Effector CD8-positive, alpha-beta T cell (primary cell): ENCODE measurements at regions not wholly inside any gene's neighbourhood (a gene's known extent, or its start where the extent isn't known, plus 50 kb on each side); places are given as distances from the start of the nearest gene placed in this dataset.

Source experiments
- DNase-seq: peaks from one replicate; lab custom pipeline; 2025; lab: John Stamatoyannopoulos, UW

DNA sequence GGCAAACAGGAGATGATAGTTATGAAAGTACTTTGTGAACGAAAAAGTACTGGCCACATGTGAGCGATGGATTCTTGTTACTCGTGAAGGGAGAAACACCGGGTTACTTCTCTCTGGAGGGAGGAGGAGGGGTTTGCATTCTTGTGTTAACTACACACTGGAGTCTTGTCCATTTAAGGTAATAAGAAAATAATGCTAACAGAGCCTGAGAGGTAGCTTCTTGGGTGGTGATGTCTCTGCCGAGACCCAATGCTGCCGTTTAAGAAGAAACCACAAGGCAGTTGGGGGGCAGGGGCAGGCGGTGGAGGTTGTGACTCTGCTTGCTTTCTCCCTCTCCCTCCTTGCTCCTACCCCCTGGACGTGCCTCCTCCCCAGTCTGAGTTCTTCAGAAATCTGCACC, 100.9 kb upstream of the ROPN1 start:
- no peak for DNase-seq

DNA sequence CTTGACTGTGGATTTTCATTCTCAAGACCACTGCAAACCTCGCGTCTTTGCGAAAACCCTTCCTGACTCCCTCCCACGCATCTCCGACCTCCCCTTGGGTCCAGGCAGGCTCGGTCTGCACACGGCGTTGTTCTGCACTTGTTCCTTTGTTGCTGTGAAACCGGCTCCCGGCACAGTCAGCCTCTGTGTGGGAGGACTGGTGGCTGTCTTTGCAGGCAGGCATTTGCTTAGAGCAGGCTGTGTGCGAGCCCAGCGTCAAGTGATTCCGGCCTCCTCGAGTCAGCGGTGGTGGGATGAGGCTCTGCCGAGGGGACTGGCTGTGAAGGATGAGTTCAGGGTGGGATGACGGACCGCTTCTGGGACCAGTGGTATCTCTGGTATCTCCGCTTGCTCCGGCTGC, 102.6 kb upstream of the ROPN1 start:
- DNase-seq, result no peak

DNA sequence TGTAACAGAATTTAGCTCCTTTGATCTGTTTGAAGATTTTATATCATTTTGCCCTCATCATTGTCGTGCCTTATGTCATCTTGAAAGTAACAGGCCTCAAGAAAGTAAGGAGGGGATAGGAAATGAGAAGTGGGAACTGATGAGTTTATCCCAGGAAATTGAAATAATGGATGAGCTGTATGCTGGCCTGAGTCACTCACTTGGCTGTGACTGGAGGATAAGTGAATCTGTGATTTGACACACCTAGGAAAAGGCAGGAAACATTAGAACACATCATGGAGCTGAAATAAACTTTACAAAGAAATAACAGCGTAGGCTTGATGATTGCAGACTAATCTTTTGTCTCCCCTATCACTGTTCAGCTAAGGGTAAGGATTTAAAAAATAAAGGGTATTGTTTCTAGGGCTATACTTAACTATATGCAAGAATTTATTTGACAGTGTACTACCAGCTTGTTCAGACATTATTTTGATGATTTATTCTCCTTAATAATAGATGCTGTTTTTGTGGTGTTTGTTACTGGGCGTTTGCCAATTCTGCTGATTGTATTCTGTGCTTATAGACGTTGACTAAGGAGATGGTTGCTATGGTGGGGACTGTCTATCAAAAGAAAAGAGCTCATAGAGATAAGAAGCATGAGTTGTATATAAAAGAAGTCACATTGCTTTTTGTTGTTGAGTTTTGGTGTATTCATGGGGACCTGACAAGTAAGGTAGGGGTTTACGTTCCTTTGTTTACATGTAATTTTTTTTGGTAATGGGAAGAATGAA, 105.6 kb upstream of the ROPN1 start:
- no peak for DNase-seq

DNA sequence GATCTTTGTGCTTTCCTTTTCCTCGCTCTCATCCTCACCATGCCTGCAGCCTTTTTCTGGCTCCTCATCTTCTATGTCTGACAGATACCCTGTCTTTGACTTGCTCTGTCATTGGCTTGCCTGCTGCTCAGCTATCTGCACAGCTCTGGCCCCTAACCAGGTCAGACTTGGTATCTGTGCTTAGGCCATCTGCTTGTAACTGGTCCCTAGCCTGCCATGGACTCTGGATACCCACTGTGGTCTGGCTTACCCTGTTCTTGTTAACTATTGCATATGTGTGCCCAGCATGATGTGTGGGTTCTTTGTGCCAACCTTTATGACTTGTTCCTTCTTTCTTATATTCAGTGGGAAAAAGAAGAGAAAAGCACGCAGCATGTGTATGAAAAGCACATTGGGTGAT, 109.7 kb upstream of the ROPN1 start:
- DNase-seq, result no peak

DNA sequence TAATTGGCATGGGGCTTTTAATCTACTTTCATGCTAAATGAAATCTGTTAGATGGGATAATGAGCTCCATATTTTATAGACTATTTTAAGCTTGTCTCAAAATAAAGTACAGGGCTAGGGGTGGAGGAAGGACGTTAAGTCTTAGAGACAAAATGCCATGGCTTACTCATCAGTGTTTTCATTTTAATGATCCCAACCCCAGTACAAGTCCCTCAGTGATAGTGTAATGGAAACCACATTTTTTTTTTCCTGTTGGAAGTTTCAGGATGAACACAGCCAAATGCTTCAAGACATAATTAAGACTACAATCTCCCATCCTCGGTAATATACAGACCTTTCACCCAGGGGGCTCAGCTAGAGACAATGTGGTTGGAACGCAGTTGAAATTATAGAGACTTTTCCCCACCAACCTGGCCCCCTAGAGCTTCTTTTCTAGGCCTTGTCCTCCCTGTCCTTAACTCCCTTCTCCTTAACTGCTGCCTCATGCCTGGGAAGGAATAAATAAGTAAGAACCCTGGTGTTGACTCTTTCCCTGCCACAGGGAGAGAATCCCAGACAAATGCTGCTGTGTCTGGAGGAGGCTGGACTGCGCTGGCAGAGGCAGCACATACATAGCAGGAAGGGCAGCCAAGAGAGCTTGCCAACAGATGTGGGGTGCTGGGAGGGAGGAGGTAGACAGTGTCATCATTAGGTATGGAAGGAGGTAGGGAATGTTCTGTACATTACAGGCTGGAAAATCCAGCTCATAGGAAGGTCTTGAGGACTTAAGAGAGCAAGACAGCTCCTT, 115.4 kb upstream of the ROPN1 start:
- no peak for DNase-seq

DNA sequence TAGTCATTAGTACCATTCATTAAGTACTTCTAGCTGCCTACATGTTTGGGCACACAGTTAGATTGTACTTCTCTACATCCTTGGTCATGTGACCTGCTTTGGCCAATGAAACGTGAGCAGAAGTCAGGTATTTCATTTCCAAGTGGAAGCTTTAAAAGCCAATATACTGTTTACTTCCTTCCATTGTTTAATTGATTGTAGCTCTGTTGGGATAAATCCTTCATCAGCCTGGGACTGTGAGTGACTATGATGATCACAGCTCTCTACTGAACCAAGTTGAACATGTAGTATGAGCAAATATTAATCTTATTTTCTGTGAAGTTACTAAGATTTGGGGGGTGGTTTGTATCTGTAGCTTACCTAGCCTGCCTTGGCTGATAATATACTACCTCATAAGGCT, 116.5 kb upstream of the ROPN1 start:
- no peak for DNase-seq

DNA sequence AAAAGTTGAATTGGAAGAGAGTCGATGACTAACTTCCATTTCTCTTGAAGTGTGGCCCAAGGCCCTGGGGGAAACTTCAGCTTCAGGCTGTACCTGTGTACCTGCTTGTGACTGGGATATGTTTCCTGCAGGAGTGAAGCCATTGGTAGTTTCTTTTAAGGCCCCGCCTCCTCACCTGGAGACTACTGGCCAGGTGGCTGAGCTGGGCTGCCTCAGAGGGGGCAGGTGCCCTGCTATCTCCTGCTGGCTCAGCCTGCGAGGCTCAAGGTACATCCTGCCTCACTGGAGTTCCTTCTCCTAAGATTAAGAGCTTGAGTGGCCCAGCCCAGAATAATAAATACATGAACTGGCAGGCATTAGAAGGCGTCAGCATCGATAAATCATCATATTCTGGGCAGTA, 121.6 kb upstream of the ROPN1 start:
- no peak for DNase-seq

DNA sequence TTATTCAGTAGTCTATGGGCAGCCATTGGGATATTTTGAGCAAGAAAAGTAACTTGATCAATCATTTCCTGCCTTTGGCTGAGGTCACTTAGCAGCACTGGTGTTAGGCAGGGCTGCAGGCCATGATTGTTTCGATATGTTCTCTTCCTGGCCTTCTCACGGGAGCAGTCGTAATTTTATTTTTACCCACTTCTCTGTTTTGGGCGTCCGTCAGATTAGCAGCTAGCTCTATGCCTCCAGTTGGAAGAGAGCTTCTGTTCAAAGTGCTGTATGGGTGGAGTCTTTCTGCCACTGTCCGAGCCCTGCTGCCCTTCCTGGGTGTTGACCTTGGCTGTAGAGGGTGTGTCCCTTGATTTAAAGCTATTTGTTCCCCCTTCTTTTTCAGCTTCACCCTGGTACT, 123.4 kb upstream of the ROPN1 start:
- DNase-seq, result no peak

DNA sequence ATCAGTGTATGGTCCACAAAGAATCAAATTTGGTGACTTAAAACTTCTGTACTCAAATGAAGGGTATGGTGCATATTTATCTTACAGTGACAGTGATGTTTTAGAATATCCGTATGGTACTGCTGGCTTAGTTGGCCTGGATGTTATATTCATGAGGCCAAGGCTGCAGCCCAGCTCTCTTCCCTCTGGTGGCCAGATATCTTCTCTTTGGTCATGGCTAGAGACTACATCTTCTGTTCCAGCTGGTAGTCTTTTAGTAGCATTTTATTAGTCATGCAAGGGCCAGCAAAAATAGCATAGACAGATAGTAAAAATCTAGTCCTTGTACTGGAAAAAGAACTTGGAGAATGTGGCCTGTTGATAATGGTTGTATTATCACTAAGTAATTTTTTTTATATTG, 124.0 kb upstream of the ROPN1 start:
- DNase-seq, result no peak

DNA sequence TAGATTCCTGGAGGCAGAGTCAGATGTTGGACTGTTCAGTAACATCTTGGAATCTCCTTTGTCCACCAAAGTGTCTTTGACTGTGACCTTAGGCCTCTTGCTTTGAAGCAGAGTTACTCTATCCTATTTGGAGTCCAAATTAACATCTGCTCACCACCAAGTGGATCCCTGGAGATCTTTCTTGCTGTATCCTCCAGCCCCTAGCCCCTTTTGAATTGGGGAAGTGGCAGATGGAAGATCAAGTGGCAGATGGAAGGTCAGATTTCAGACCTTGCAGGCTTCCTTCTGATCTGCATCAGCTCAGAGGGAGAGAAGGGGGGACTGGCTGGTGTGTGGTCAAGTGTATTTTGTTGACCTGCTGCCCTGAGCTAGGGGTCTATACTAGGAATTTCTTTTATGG, 125.0 kb upstream of the ROPN1 start:
- DNase-seq, result no peak

DNA sequence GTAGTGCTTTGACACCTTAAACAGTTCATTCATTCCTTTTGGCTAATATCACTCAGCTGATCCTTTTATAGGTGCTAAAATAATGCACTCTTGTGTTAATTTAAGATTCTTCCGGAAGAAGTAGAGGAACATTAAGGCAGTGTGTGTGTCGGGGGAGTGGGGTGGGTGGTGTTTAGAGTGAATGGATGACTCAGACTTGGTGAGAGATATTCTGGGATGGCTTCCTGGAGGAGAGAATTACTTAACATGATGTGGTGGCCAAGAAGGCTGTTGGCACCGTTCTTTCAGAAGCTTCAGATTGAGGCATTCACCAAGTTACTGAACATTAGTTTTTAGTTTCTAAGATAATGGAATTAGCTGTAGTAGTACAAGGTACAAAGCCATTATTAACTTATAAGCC, 125.6 kb upstream of the ROPN1 start:
- no peak for DNase-seq

DNA sequence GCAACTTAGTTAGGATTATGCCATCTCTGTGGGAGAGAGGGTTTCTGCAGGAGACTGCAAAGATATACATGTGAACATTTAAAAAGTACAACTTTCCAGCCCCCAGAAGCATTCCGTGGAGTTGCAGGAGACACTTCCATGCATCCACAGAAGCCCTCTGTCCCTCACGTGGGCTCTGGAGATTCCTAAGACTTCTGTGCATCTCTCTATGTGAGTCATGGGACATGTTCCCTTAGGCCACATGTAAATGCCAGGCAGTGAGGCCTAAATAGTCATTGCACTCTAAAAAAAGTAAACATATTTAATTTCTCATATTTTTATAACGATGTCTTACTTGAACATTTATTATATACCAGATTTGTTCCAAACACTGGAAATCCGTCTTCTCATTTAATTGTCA, 126.5 kb upstream of the ROPN1 start:
- DNase-seq, result no peak

DNA sequence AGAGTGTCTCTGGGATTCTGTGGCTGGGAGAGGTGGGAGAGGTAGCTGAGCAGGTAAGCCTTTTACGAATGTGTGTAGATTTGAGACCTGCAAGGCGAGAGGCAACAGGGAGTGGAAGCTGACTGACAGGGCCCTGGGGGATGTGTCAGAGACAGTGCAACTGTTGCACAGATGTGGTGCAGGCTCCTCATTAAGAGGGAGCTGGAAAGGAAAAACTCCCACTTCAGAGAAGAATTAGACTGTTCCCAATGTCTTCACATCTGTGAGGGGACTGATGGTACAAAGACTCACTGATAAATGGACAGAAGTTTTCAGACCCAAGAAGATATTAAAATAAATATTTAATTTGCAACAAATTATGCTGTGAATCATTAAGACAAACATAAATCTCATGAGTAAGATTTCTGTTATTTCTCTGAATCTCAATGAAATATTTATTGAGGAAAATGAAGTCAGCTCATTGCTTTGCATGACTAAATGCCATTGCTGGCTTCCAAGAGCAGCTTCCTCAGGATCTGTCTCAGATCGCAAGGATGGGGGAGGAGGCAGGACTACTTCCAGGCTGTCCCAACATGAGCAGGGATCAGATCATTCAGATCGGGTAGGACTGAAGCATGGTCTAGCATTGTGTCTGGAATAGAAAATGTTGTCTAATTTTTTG, 127.3 kb upstream of the ROPN1 start:
- DNase-seq, result no peak

DNA sequence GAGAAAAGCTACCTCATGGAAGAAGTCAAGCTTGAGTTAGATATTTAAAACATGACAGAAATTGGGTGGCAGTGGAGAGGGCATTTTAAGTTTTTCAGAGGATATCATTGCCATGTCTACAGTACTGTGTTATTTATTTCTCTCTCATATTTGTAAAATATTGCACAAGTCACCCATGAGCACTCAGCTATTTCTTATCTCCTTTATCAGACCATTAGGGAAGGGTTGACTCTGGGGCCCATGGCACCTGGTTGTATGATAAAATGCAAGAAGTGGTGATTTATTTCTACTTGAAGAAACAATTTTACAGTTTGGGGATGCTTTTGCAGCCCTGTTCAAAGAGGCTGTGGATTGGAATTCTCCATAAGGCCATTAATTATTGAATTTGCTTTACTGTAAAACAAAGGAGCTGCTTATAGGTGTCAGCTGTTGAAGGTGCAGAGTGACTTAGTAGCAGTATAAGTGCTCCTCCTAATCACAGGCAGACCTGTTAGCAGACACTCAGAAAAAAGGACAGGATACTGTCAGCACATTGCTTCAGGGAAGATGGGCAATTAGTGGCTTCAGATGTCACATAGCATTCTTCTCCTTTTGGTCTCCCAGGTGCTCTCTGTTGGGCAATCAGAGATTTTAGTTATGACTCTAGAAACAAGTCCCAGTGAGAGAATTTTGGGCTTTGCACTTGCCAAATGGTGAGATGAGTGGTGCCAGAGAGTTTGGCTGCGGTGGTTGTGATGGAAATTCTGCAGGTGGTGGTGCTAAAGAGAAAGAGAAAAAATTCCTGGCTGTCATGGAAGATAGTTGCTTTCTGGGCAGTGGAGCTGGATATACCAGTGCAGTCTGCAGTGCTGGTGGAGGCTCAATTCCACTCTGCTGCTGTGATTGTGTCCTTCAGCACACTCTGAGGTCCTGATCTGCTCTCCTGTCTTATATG, 129.7 kb upstream of the ROPN1 start:
- DNase-seq, result no peak

DNA sequence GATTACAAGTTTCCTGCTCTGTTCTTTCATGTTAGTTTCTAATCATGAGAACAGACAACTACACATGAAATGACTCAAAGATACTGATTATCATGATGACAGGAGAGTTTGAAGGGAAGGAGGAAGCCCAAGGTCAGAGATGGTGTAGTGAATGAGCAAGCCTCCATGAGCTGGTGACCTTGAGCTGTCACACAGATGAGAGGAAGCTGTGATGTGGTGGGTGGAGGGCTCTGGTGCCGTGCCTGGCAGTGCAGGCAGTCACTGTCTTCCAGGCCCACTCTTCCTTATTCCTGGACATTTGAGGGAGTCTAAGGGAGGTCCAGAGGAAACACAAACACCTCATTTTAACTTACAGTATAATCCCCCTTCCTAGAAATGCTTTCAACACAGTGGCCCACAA, 133.4 kb upstream of the ROPN1 start:
- no peak for DNase-seq

DNA sequence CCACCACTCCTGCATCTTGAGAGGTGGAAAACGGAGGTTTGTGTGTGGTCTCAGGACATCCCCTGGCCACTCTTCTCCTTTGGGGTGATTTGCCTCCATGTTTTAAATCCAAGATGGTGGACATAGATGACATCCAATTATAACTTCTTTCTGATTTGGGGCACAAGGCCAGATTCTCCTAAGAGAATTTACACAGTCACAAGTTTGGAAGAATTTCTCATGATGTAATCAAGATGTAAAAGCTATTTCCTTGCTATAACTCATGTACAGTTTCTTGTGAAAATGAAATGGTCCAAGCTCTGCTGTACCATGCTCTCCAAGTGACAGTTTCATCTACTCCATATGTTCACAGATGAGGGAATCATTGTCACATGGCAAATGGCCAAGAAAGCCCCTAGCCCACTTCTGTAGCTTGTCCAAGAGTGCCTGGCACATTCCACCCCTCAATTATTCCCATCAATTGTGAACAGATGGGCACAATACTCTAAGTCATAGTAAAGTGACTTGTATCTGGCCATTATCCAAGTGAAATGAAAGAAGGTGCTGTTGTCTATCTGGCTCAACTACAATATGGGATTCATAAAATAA, 134.6 kb upstream of the ROPN1 start:
- DNase-seq, result no peak

DNA sequence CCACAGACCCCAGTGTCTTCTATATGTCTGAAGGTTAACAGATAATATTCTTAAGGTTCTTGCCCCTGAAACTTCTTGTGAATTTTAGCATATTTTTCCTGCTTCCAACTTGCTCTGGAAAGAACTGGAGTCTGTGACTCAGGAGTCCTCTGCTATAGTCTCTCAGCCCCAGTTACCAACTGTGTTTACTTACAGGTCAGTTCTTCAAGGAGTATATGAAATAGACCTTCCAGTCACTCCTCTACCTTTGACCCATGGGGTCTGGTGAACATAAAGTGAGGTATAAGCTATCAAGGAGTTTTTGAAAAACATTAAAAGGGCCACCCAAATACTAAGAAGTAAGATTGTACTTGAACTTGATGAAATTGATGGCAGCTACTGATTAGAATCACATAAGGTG, 139.2 kb upstream of the ROPN1 start:
- no peak for DNase-seq

DNA sequence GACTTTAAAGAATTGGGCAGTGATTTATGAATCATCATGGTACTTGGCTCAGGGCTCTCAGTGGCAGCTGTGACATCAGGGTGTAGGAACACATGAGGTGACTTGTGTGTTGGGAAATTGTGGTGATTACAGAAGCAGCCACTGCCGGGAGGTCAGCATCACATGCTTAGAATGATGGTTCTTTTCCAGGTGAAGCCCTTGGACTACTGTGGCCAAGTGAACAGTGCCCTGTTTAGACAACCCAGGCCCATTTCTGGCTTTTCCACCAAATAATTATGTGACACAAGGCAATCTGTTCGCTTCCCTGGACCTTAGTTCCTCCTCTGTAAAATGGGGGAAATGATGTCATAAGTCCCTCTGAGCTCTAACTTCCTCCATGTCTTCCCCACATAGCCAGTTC, 139.7 kb upstream of the ROPN1 start:
- DNase-seq, result no peak

DNA sequence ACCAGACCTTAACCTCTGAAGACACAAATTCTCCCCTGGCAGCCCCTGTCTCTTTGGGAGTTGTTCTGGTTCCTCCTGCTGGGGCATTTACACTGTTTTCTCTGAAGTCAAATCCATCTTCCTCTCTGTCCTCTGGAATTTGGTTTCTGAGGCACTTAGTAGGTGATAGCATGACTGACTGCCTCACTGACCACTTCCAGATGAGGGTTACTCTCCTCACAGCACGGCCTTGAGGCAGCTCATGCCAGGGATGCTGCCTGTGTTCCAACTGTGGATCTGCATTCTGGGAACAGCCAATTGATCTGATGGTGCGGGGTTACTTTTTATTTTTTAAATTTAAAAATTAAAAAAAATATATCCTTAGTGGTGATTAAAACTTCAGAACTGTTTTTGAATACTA, 140.9 kb upstream of the ROPN1 start:
- DNase-seq, result no peak

DNA sequence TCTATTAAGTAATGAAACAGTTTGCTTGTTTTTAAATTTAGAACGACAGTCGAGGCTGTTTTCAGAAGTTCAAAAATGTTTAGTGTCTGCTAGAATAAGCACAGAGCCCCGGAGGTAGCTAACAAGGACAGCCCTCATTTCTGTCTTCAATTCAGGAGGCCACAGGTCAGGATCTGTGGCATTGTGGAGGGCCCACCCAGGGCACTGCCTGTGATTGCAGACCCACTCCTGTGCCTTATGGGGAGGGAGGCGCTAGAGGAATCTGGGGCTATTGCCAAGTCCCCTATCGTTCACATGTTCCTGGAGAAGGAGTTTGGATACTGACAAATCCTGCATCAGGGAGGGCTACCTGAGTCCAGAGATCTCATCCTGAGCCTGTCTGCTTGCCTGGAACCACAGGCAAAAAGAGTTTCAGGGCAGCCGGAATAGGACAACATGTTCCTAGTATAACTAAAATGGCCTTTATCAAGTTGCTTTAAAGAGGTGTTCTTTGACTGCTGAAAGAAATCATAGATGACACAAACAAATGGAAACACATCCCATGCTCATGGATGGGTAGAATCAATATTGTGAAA, 141.5 kb upstream of the ROPN1 start:
- no peak for DNase-seq

DNA sequence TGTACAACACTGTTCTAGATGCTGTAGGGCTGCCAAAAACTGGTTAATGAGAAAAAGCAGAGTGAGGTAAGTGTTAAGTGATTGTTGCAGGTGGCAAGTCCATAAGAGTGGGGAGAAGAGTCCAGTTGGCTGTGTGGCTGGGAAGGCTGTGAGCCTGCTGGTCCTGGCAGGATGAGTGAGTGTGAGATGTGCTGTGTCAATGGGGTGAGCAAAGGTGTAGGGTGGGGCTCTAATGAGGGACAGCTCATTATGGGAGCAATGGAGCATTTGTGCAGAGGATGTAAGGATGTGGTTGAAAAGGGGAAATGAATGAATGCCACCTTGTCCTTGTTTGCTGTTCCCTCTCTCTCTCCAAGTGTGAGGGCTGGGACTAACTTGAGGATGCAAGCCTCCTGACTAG, 145.3 kb upstream of the ROPN1 start:
- no peak for DNase-seq
